HAP-1 (cell line): ENCODE measurements at regions not wholly inside any gene's neighbourhood (a gene's known extent, or its start where the extent isn't known, plus 50 kb on each side); places are given as distances from the start of the nearest gene placed in this dataset.
A peak's percentile ranks its signal among the peaks of the same experiment; 100 is the strongest.
"Not testable (repeated sequence)": the region's sequence is repeated elsewhere in the genome, so short reads cannot be mapped to it uniquely, and the experiment has no call there.

ENCODE experiments used
- DNase-seq, 2 experiments: peaks; one replicate each; pipeline ENCODE4 v3.0.0-alpha.2; 2016 to 2020; ENCODE audit warnings: low spot score in 2 of 2
- H3K27me3 ChIP-seq: fragments of 250-450 bp; sonication (Bioruptor Pico); 2 replicates; pipeline ENCODE4 v1.5.1; 2020; ENCODE audit warnings: low read depth, mild to moderate bottlenecking, moderate library complexity
- H3K36me3 ChIP-seq: fragments of 250-450 bp; sonication (Bioruptor Pico); replicated peaks from 2 replicates; pipeline ENCODE4 v1.5.1; 2020; ENCODE audit warnings: mild to moderate bottlenecking
- H3K4me1 ChIP-seq: fragments of 250-450 bp; sonication (Bioruptor Pico); 2 replicates; pipeline ENCODE4 v1.5.1; 2020; ENCODE audit warnings: mild to moderate bottlenecking
- H3K4me3 ChIP-seq: fragments of 250-450 bp; sonication (Bioruptor Pico); 2 replicates; pipeline ENCODE4 v1.5.1; 2020; ENCODE audit warnings: mild to moderate bottlenecking, moderate library complexity
- H3K9me3 ChIP-seq: fragments of 250-450 bp; sonication (Bioruptor Pico); 2 replicates; pipeline ENCODE4 v1.5.1; 2020; ENCODE audit warnings: mild to moderate bottlenecking, moderate library complexity
- in situ Hi-C: fragments of 300-500 bp; cut with MboI; formaldehyde crosslinking; loops from 3 replicates; pipeline ENCODE4 v1.14.3; 2020; ENCODE audit warnings: low sequenced_read_pairs, inconsistent platforms, mixed read lengths

- in situ Hi-C loops = no loop called here
- Histone ChIP-seq H3K4me1 (peaks cover 40% of the 10 kb centered on the region), H3K36me3 (no peaks in the 10 kb centered on the region), H3K27me3 (no peaks in the 10 kb centered on the region), H3K9me3 (no peaks in the 10 kb centered on the region), H3K4me3 (no peak overlapping the region)
- DNase-seq = no peak
These were observed 139.4 kb upstream of the KRR1 start for GRCh38 chr12:75650595-75651341.

GRCh38 chr12:75650100-75650499 lies 138.7 kb upstream of the KRR1 start:
- Histone ChIP-seq H3K9me3 (no peaks in the 10 kb centered on the region), H3K4me1 (peaks cover 42% of the 10 kb centered on the region), H3K27me3 (no peaks in the 10 kb centered on the region), H3K36me3 (no peaks in the 10 kb centered on the region), H3K4me3 (no peak overlapping the region)
- in situ Hi-C loops = no loop called here
- DNase-seq = no peak

GRCh38 chr12:75648856-75649255 lies 137.4 kb upstream of the KRR1 start:
- DNase-seq = peak; percentile 57 to 82
- H3K4me1 ChIP-seq = peaks cover 46% of the 10 kb centered on the region
- no peaks in the 10 kb centered on the region for H3K27me3 ChIP-seq
- no peak overlapping the region for H3K4me3 ChIP-seq
- no peaks in the 10 kb centered on the region for H3K36me3 ChIP-seq
- no peaks in the 10 kb centered on the region for H3K9me3 ChIP-seq
- in situ Hi-C loops = no loop called here

- Histone ChIP-seq H3K4me3 (no peak overlapping the region), H3K4me1 (peaks cover 41% of the 10 kb centered on the region), H3K9me3 (no peaks in the 10 kb centered on the region), H3K27me3 (no peaks in the 10 kb centered on the region), H3K36me3 (no peaks in the 10 kb centered on the region)
- no peak for DNase-seq
- in situ Hi-C loops = no loop called here
These were observed 135.2 kb upstream of the KRR1 start for GRCh38 chr12:75646329-75647210.

GRCh38 chr12:75644472-75645072 lies 133.2 kb upstream of the KRR1 start:
- no peak for DNase-seq
- Histone ChIP-seq H3K36me3 (no peaks in the 10 kb centered on the region), H3K27me3 (no peaks in the 10 kb centered on the region), H3K4me1 (peaks cover 23% of the 10 kb centered on the region), H3K9me3 (no peaks in the 10 kb centered on the region), H3K4me3 (no peak overlapping the region)
- in situ Hi-C loops = no loop called here

GRCh38 chr12:75643119-75643518 lies 131.7 kb upstream of the KRR1 start:
- H3K36me3 ChIP-seq, H3K4me3 ChIP-seq, H3K27me3 ChIP-seq, H3K9me3 ChIP-seq, in situ Hi-C loops, DNase-seq: not testable (repeated sequence)
- peaks cover 11% of the 10 kb centered on the region for H3K4me1 ChIP-seq

GRCh38 chr12:75642226-75642625 lies 130.8 kb upstream of the KRR1 start:
- in situ Hi-C loops = no loop called here

GRCh38 chr12:75641031-75641780 lies 129.8 kb upstream of the KRR1 start:
- DNase-seq = no peak
- Histone ChIP-seq H3K4me3 (no peak overlapping the region), H3K4me1 (peaks cover 11% of the 10 kb centered on the region), H3K27me3 (no peaks in the 10 kb centered on the region), H3K36me3 (no peaks in the 10 kb centered on the region), H3K9me3 (no peaks in the 10 kb centered on the region)
- in situ Hi-C loops = no loop called here

More at GRCh38 chr12:75642226-75642625, 130.8 kb upstream of the KRR1 start:
- Histone ChIP-seq H3K36me3 (no peaks in the 10 kb centered on the region), H3K4me1 (peaks cover 11% of the 10 kb centered on the region), H3K9me3 (no peaks in the 10 kb centered on the region), H3K4me3 (no peak overlapping the region), H3K27me3 (no peaks in the 10 kb centered on the region)
- no peak for DNase-seq

- no peaks in the 10 kb centered on the region for H3K9me3 ChIP-seq
- peaks cover 17% of the 10 kb centered on the region for H3K4me1 ChIP-seq
- no peak overlapping the region for H3K4me3 ChIP-seq
- no peaks in the 10 kb centered on the region for H3K27me3 ChIP-seq
- no peak for DNase-seq
- in situ Hi-C loops = no loop called here
- no peaks in the 10 kb centered on the region for H3K36me3 ChIP-seq
These were observed 127.4 kb upstream of the KRR1 start for GRCh38 chr12:75638792-75639191.

- peaks cover 27% of the 10 kb centered on the region for H3K4me1 ChIP-seq
- no peaks in the 10 kb centered on the region for H3K27me3 ChIP-seq
- H3K9me3 ChIP-seq = no peaks in the 10 kb centered on the region
- DNase-seq = no peak
- H3K4me3 ChIP-seq = no peak overlapping the region
- in situ Hi-C loops = no loop called here
- H3K36me3 ChIP-seq = no peaks in the 10 kb centered on the region
These were observed 125.2 kb upstream of the KRR1 start for GRCh38 chr12:75636607-75637006.

GRCh38 chr12:75635606-75636444 lies 124.4 kb upstream of the KRR1 start:
- no peaks in the 10 kb centered on the region for H3K9me3 ChIP-seq
- no peak for DNase-seq
- H3K4me1 ChIP-seq = peaks cover 25% of the 10 kb centered on the region
- H3K27me3 ChIP-seq = no peaks in the 10 kb centered on the region
- in situ Hi-C loops = no loop called here
- no peaks in the 10 kb centered on the region for H3K36me3 ChIP-seq
- no peak overlapping the region for H3K4me3 ChIP-seq

- peak in 1 of 2 experiments; percentile 71 for DNase-seq
- no peaks in the 10 kb centered on the region for H3K27me3 ChIP-seq
- H3K4me3 ChIP-seq = no peak overlapping the region
- H3K9me3 ChIP-seq = no peaks in the 10 kb centered on the region
- no peaks in the 10 kb centered on the region for H3K36me3 ChIP-seq
- in situ Hi-C loops = no loop called here
- peaks cover 25% of the 10 kb centered on the region for H3K4me1 ChIP-seq
These were observed 123.1 kb upstream of the KRR1 start for GRCh38 chr12:75634244-75635222.
